Upper lobe of left lung (tissue), 4 donors: ENCODE measurements at regions not wholly inside any gene's neighbourhood (a gene's known extent, or its start where the extent isn't known, plus 50 kb on each side); places are given as distances from the start of the nearest gene placed in this dataset.

Experiments used
- CTCF ChIP-seq, 6 experiments: fragments of 450-650 bp in 4 of 6; fragments of 200-600 bp in 2 of 6; sonication (generic) in 2 of 6; IDR thresholded peaks; one replicate each; pipeline ENCODE4 v1.5.1; 2016 to 2019; ENCODE audit warnings: antibody characterized with exemption in 6 of 6
- POLR2AphosphoS5 ChIP-seq, 2 donors: sonication (generic); formaldehyde crosslinking; IDR thresholded peaks; one replicate each; pipeline ENCODE4 v1.5.1; 2017; ENCODE audit warnings: antibody characterized with exemption in 2 of 2

GRCh38 chr18:991441-991840 lies 86.8 kb downstream of the ADCYAP1 start:
- TF ChIP-seq CTCF (IDR thresholded peaks at IDR 0.05), result no peak
- no peak for TF ChIP-seq POLR2AphosphoS5 (IDR thresholded peaks at IDR 0.05)
